SK-N-SH (cell line): ENCODE measurements at regions not wholly inside any gene's neighbourhood (a gene's known extent, or its start where the extent isn't known, plus 50 kb on each side); places are given as distances from the start of the nearest gene placed in this dataset.

Experiments used
- CTCF ChIA-PET: fragments of 300-600, 350-600 bp; formaldehyde crosslinking; extraction: SDS; loops from one replicate; lab custom pipeline; 2021; lab: Yijun Ruan, JAX
- POLR2A ChIA-PET: fragments of 350-600 bp; sonication (Branson Sonifier 250); formaldehyde crosslinking; extraction: SDS; loops from one replicate; lab custom pipeline; 2020; ENCODE audit warnings: antibody characterized with exemption, inconsistent platforms; lab: Yijun Ruan, JAX
- DNase-seq: peaks from one replicate; pipeline ENCODE4 v3.0.0; 2012
- H2AFZ ChIP-seq: fragments of 200-600 bp; sonication (generic); 2 replicates; pipeline ENCODE4 v1.8.1; 2016; ENCODE audit warnings: antibody characterized with exemption, mild to moderate bottlenecking, low read depth
- H3F3A ChIP-seq: fragments of 200-600 bp; sonication (generic); replicated peaks from 2 replicates; pipeline ENCODE3; 2016; ENCODE audit warnings: antibody characterized with exemption, mild to moderate bottlenecking; ENCODE audit not compliant: insufficient read depth
- H3K27ac ChIP-seq, 2 experiments: fragments of 200-500 bp in 1 of 2; fragments of 200-600 bp in 1 of 2; sonication (Bioruptor generic) in 1 of 2; sonication (generic), shearing (Covaris generic) in 1 of 2; 2 replicates each; pipeline versions ENCODE4 v1.5.1 to v1.6.1; 2014 to 2016; ENCODE audit warnings: low read depth in 2 of 2, inconsistent platforms in 1 of 2, low read length in 1 of 2, mild to moderate bottlenecking in 1 of 2, mixed read lengths in 1 of 2
- H3K27me3 ChIP-seq: fragments of 200-600 bp; sonication (generic), shearing (Covaris generic); 2 replicates; pipeline ENCODE4 v1.6.1; 2016; ENCODE audit warnings: mixed run types; ENCODE audit not compliant: insufficient read depth
- H3K36me3 ChIP-seq, 2 experiments: fragments of 200-500 bp in 1 of 2; fragments of 200-600 bp in 1 of 2; sonication (Bioruptor generic) in 1 of 2; sonication (generic) in 1 of 2; replicated peaks in 1 of 2; 2 replicates each; pipeline versions ENCODE3 to v1.5.1; 2014 to 2016; ENCODE audit warnings: low read length in 1 of 2, mild to moderate bottlenecking in 1 of 2; ENCODE audit not compliant: insufficient read depth in 2 of 2, control insufficient read depth in 1 of 2
- H3K4me1 ChIP-seq, 2 experiments: fragments of 200-500 bp in 1 of 2; fragments of 200-600 bp in 1 of 2; sonication (Bioruptor generic) in 1 of 2; sonication (generic), shearing (Covaris generic) in 1 of 2; 2 replicates each; pipeline versions ENCODE4 v1.5.1 to v1.6.1; 2014 to 2016; ENCODE audit warnings: low read depth in 1 of 2, low read length in 1 of 2, mixed run types in 1 of 2; ENCODE audit not compliant: insufficient read depth in 2 of 2, control insufficient read depth in 1 of 2
- H3K4me2 ChIP-seq: fragments of 200-600 bp; sonication (generic), shearing (Covaris generic); 2 replicates; pipeline ENCODE4 v1.6.1; 2017; ENCODE audit warnings: mixed run types
- H3K4me3 ChIP-seq, 2 experiments: fragments of 200-500 bp in 1 of 2; fragments of 200-600 bp in 1 of 2; sonication (Bioruptor generic) in 1 of 2; sonication (generic), shearing (Covaris generic) in 1 of 2; 2 replicates each; pipeline versions ENCODE4 v1.5.1 to v1.8.1; 2014 to 2016; ENCODE audit warnings: low read depth in 2 of 2, inconsistent platforms in 1 of 2, low read length in 1 of 2, mild to moderate bottlenecking in 1 of 2, mixed read lengths in 1 of 2, moderate library complexity in 1 of 2
- H3K79me2 ChIP-seq: fragments of 200-600 bp; sonication (generic); 2 replicates; pipeline ENCODE4 v1.8.1; 2017; ENCODE audit warnings: mild to moderate bottlenecking; ENCODE audit not compliant: insufficient read depth
- H3K9ac ChIP-seq: fragments of 200-600 bp; sonication (generic); 2 replicates; pipeline ENCODE4 v1.6.1; 2017; ENCODE audit warnings: mixed run types
- H3K9me2 ChIP-seq: fragments of 200-600 bp; sonication (generic); 2 replicates; pipeline ENCODE4 v1.6.1; 2017; ENCODE audit warnings: mixed run types
- H3K9me3 ChIP-seq: fragments of 200-600 bp; sonication (generic); 2 replicates; pipeline ENCODE4 v1.6.1; 2017; ENCODE audit warnings: mixed run types, mild to moderate bottlenecking, moderate library complexity
- H4K20me1 ChIP-seq: fragments of 200-600 bp; sonication (generic); 2 replicates; pipeline ENCODE4 v1.6.1; 2017; ENCODE audit warnings: mild to moderate bottlenecking, mixed run types; ENCODE audit not compliant: insufficient read depth
- CTCF ChIP-seq: fragments of 200-600 bp; sonication (generic); IDR thresholded peaks from 2 replicates; pipeline ENCODE4 v1.6.1; 2017; ENCODE audit warnings: antibody characterized with exemption, mild to moderate bottlenecking, moderate library complexity
- ELF1 ChIP-seq: IDR thresholded peaks from 2 replicates; pipeline ENCODE4 v1.4.0; 2012
- EP300 ChIP-seq, 2 experiments: IDR thresholded peaks; 2 replicates each; pipeline versions ENCODE4 v1.4.0 to v1.6.1; 2012; ENCODE audit warnings: borderline replicate concordance in 1 of 2, low read depth in 1 of 2, low read length in 1 of 2
- EZH2phosphoT487 ChIP-seq: fragments of 200-600 bp; sonication (generic); IDR thresholded peaks from 2 replicates; pipeline ENCODE4 v1.6.1; 2017; ENCODE audit warnings: low read depth, mixed run types, mild to moderate bottlenecking, antibody characterized with exemption, moderate library complexity, borderline replicate concordance
- FOSL2 ChIP-seq: IDR thresholded peaks from 2 replicates; pipeline ENCODE4 v1.4.0; 2012; ENCODE audit warnings: low read depth, mild to moderate bottlenecking, moderate library complexity, borderline replicate concordance
- FOXJ3 ChIP-seq: sonication (generic); formaldehyde crosslinking; IDR thresholded peaks from 2 replicates; pipeline ENCODE4 v1.5.1; 2020; ENCODE audit warnings: mild to moderate bottlenecking, missing genetic modification reagents
- FOXM1 ChIP-seq: IDR thresholded peaks from 2 replicates; pipeline ENCODE4 v1.4.0; 2012; ENCODE audit warnings: low read depth, mild to moderate bottlenecking
- GABPA ChIP-seq: IDR thresholded peaks from 2 replicates; pipeline ENCODE4 v1.4.0; 2012; ENCODE audit warnings: low read depth, mild to moderate bottlenecking
- GATA2 ChIP-seq: sonication (generic); formaldehyde crosslinking; IDR thresholded peaks from 2 replicates; pipeline ENCODE4 v1.5.0; 2020; ENCODE audit warnings: mild to moderate bottlenecking, missing genetic modification reagents
- IRF3 ChIP-seq: fragments of 150-350 bp; IDR thresholded peaks from 2 replicates; pipeline ENCODE4 v1.6.1; 2016; ENCODE audit warnings: mild to moderate bottlenecking, low read depth, low read length
- JUND ChIP-seq: IDR thresholded peaks from 2 replicates; pipeline ENCODE4 v1.4.0; 2012
- MXI1 ChIP-seq: IDR thresholded peaks from 2 replicates; pipeline ENCODE4 v1.6.1; 2012; ENCODE audit warnings: mild to moderate bottlenecking, low read depth, low read length, improper control_type of control experiment
- NFIC ChIP-seq: IDR thresholded peaks from 2 replicates; pipeline ENCODE4 v1.4.0; 2012; ENCODE audit warnings: borderline replicate concordance
- NRF1 ChIP-seq: IDR thresholded peaks from 2 replicates; pipeline ENCODE4 v1.6.1; 2012; ENCODE audit warnings: low read depth, mild to moderate bottlenecking, low read length
- PBX3 ChIP-seq: IDR thresholded peaks from 2 replicates; pipeline ENCODE4; 2012
- RAD21 ChIP-seq: IDR thresholded peaks from 2 replicates; pipeline ENCODE4 v1.6.1; 2012; ENCODE audit warnings: mild to moderate bottlenecking, low read length
- RCOR1 ChIP-seq: fragments of 150-350 bp; IDR thresholded peaks from 2 replicates; pipeline ENCODE4 v1.6.1; 2017; ENCODE audit warnings: antibody characterized with exemption, low read length
- REST ChIP-seq: IDR thresholded peaks from 2 replicates; pipeline ENCODE4 v1.6.1; 2012; ENCODE audit warnings: mild to moderate bottlenecking, low read depth, low read length, moderate library complexity
- RXRA ChIP-seq: IDR thresholded peaks from 2 replicates; pipeline ENCODE4 v1.4.0; 2012; ENCODE audit warnings: low read depth, mild to moderate bottlenecking, borderline replicate concordance
- SMC3 ChIP-seq: IDR thresholded peaks from 2 replicates; pipeline ENCODE4 v1.6.1; 2012; ENCODE audit warnings: low read depth, low read length, improper control_type of control experiment
- TCF12 ChIP-seq: IDR thresholded peaks from 2 replicates; pipeline ENCODE4 v1.4.0; 2012
- WGBS: methylation state at CpG from one replicate; pipeline ENCODE4 v1.1.6; 2017; ENCODE audit warnings: low lambda C conversion rate; 5-methylcytosine and 5-hydroxymethylcytosine counted together

GRCh38 chr18:78686976-78687685 is 292.5 kb upstream of the SALL3 start:
- H4K20me1 ChIP-seq: no peaks in the 10 kb centered on the region
- H3F3A ChIP-seq: no peaks in the 10 kb centered on the region
- no peak overlapping the region for H3K9ac ChIP-seq
- H3K79me2 ChIP-seq: no peaks in the 10 kb centered on the region
- no peak overlapping the region for H3K4me3 ChIP-seq
- no peaks in the 10 kb centered on the region for H3K36me3 ChIP-seq
- no peak overlapping the region for H2AFZ ChIP-seq
- H3K4me1 ChIP-seq: no peaks in the 10 kb centered on the region
- CTCF ChIA-PET: no interaction called here
- H3K9me3 ChIP-seq: no peaks in the 10 kb centered on the region
- 0% methylated on average over 8 of the region's 16 CpGs for WGBS
- no peaks in the 10 kb centered on the region for H3K9me2 ChIP-seq
- no peak for DNase-seq
- no peak overlapping the region for H3K4me2 ChIP-seq
- no peak overlapping the region for H3K27ac ChIP-seq
- POLR2A ChIA-PET: no interaction called here
- H3K27me3 ChIP-seq: peaks cover 48% of the 10 kb centered on the region
- TF ChIP-seq TCF12 (no peak), FOXJ3 (no peak), NRF1 (no peak), JUND (no peak), ELF1 (no peak)
- TF ChIP-seq, all 33 proteins: peak for 0

- TF ChIP-seq TCF12: no peak
- no peak for TF ChIP-seq ELF1
- no peak for TF ChIP-seq GATA2 (CRISPR knock-in tag)
- TF ChIP-seq IRF3: no peak
- TF ChIP-seq RCOR1: no peak
- no peak for TF ChIP-seq NFIC
- no peak for TF ChIP-seq FOSL2
- TF ChIP-seq RXRA: no peak
- TF ChIP-seq RAD21: no peak
- no peak for TF ChIP-seq GABPA
- TF ChIP-seq SMC3: no peak
- no peak for TF ChIP-seq MXI1
- TF ChIP-seq CTCF: no peak
- TF ChIP-seq FOXM1: no peak
- TF ChIP-seq JUND: no peak
- no peak for TF ChIP-seq PBX3
- no peak for TF ChIP-seq EZH2phosphoT487
- TF ChIP-seq REST: no peak
- no peak for TF ChIP-seq NRF1
- TF ChIP-seq EP300 (IDR thresholded peaks at IDR 0.05; ENCODE audit: borderline replicate concordance in 1 of 2, low read depth in 1 of 2, low read length in 1 of 2): no peak
- Histone ChIP-seq H3K4me3 (no peak overlapping the region), H3K27ac (no peak overlapping the region), H3K9me2 (no peaks in the 10 kb centered on the region), H3K4me2 (no peak overlapping the region), H3K9ac (no peak overlapping the region), H3K36me3 (no peaks in the 10 kb centered on the region), H3K9me3 (no peaks in the 10 kb centered on the region), H4K20me1 (no peaks in the 10 kb centered on the region), H3K4me1 (no peaks in the 10 kb centered on the region), H2AFZ (no peak overlapping the region), H3K79me2 (no peaks in the 10 kb centered on the region), H3F3A (no peaks in the 10 kb centered on the region), H3K27me3 (peaks cover 43% of the 10 kb centered on the region)
- DNase-seq: no peak
- CTCF ChIA-PET: no interaction called here
- 0% methylated on average over 5 of the region's 7 CpGs for WGBS
- POLR2A ChIA-PET: no interaction called here
Observed at GRCh38 chr18:78687736-78688135, 291.9 kb upstream of the SALL3 start.
